ENCODE measurements at regions not wholly inside any gene's neighbourhood (a gene's known extent, or its start where the extent isn't known, plus 50 kb on each side); places are given as distances from the start of the nearest gene placed in this dataset.

DNA sequence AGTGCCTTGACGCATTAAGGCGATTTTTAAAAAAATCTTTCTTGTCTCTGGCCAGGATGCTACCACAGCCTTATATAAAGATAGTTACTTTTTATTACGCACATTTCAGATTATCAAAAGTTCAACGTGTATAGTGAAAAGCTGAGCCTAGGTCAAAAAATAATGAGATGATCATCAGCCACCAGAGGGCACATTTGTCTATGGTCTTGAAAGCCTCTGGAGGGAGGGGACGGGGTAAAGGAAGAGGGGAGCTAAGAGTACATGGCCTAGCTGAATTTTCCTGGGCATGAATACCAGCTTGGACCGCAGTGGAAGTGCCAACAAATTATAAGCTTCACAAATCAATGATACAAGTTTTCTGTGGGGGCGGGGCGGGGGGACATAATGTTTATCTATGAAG lies 285.9 kb upstream of the SMIM30 start:
- no peak overlapping the region for H3K27ac ChIP-seq (ENCODE audit: low read length, poor library complexity, severe bottlenecking)
- no peak overlapping the region for H2BK5ac ChIP-seq (ENCODE audit: low read depth, low read length, poor library complexity, severe bottlenecking)
- no peak overlapping the region for H2BK120ac ChIP-seq (ENCODE audit: low read depth, low read length)
- no peak overlapping the region for H3K9ac ChIP-seq (ENCODE audit: low read length)
- H3K9me3 ChIP-seq (ENCODE audit: control insufficient read depth, low read length) = no peaks in the 10 kb centered on the region
- H3K36me3 ChIP-seq (ENCODE audit: control insufficient read depth in 1 of 2, insufficient read depth in 2 of 2, low read depth in 1 of 2, low read length in 2 of 2) = no peaks in the 10 kb centered on the region
- no peak overlapping the region for H2BK15ac ChIP-seq (ENCODE audit: low read depth, poor library complexity, severe bottlenecking)
- H4K91ac ChIP-seq (ENCODE audit: low read length) = no peak overlapping the region
- H2AFZ ChIP-seq (ENCODE audit: low read depth, low read length) = no peak overlapping the region
- no peak overlapping the region for H4K8ac ChIP-seq (ENCODE audit: low read length)
- no peaks in the 10 kb centered on the region for H3K27me3 ChIP-seq (ENCODE audit: control insufficient read depth in 1 of 2, insufficient read depth in 1 of 2, low read length in 2 of 2)
- H3K4ac ChIP-seq (ENCODE audit: low read depth in 1 of 2, low read length in 2 of 2) = no peak overlapping the region
- DNase-seq = no peak
- H2BK12ac ChIP-seq (ENCODE audit: low read length in 2 of 2) = no peak overlapping the region
- H3K4me1 ChIP-seq (ENCODE audit: control insufficient read depth, insufficient read depth, low read depth, low read length) = no peaks in the 10 kb centered on the region
- no peaks in the 10 kb centered on the region for H3K79me1 ChIP-seq (replicated peaks; ENCODE audit: low read length, poor library complexity, severe bottlenecking)
- H3K4me3 ChIP-seq (ENCODE audit: insufficient read depth in 1 of 2, low read depth in 1 of 2, low read length in 2 of 2) = no peak overlapping the region
- H2AK5ac ChIP-seq (ENCODE audit: low read length, severe bottlenecking) = no peak overlapping the region
- H3K14ac ChIP-seq (ENCODE audit: low read length in 2 of 2) = no peak overlapping the region
- 40% methylated on average over 6 of the region's 8 CpGs for WGBS
- no peak overlapping the region for H3K23ac ChIP-seq (ENCODE audit: low read length in 2 of 2)
- H3K4me2 ChIP-seq (ENCODE audit: low read length, poor library complexity, severe bottlenecking) = no peak overlapping the region
- no peak overlapping the region for H3K18ac ChIP-seq (ENCODE audit: low read depth in 1 of 2, low read length in 2 of 2)

DNA sequence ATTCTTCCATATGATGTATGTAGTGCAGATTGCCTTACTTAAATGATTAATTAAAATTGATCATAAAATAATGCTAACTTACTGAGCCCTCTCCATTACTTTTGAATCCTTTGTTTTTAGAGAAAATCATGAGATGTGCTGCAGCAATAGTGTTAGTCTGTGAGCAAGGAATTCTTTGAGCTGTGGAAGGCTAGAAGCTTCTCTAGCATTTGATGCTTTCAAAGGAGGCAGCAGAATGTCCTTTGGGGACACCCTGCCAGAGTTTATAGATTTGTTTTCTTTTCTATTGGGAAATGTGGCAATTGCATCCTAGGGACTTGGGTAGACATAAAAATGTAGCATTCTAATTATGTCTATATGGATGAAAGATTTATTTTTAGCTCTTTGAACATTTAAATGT lies 284.1 kb upstream of the SMIM30 start:
- Histone ChIP-seq H3K4me3 (ENCODE audit: insufficient read depth in 1 of 2, low read depth in 1 of 2, low read length in 2 of 2) (no peak overlapping the region), H3K36me3 (ENCODE audit: control insufficient read depth in 1 of 2, insufficient read depth in 2 of 2, low read depth in 1 of 2, low read length in 2 of 2) (no peaks in the 10 kb centered on the region), H4K91ac (ENCODE audit: low read length) (no peak overlapping the region), H3K9ac (ENCODE audit: low read length) (no peak overlapping the region), H3K4me1 (ENCODE audit: control insufficient read depth, insufficient read depth, low read depth, low read length) (no peaks in the 10 kb centered on the region), H2BK15ac (ENCODE audit: low read depth, poor library complexity, severe bottlenecking) (no peak overlapping the region), H3K14ac (ENCODE audit: low read length in 2 of 2) (no peak overlapping the region), H3K23ac (ENCODE audit: low read length in 2 of 2) (no peak overlapping the region), H3K4me2 (ENCODE audit: low read length, poor library complexity, severe bottlenecking) (no peak overlapping the region), H3K27me3 (ENCODE audit: control insufficient read depth in 1 of 2, insufficient read depth in 1 of 2, low read length in 2 of 2) (no peaks in the 10 kb centered on the region), H4K8ac (ENCODE audit: low read length) (no peak overlapping the region), H3K4ac (ENCODE audit: low read depth in 1 of 2, low read length in 2 of 2) (no peak overlapping the region), H3K27ac (ENCODE audit: low read length, poor library complexity, severe bottlenecking) (no peak overlapping the region), H2BK120ac (ENCODE audit: low read depth, low read length) (no peak overlapping the region), H3K9me3 (ENCODE audit: control insufficient read depth, low read length) (no peaks in the 10 kb centered on the region), H2BK5ac (ENCODE audit: low read depth, low read length, poor library complexity, severe bottlenecking) (no peak overlapping the region), H2AFZ (ENCODE audit: low read depth, low read length) (no peak overlapping the region), H3K79me1 (replicated peaks; ENCODE audit: low read length, poor library complexity, severe bottlenecking) (no peaks in the 10 kb centered on the region), H2BK12ac (ENCODE audit: low read length in 2 of 2) (no peak overlapping the region), H2AK5ac (ENCODE audit: low read length, severe bottlenecking) (no peak overlapping the region), H3K18ac (ENCODE audit: low read depth in 1 of 2, low read length in 2 of 2) (no peak overlapping the region)
- DNase-seq = no peak

DNA sequence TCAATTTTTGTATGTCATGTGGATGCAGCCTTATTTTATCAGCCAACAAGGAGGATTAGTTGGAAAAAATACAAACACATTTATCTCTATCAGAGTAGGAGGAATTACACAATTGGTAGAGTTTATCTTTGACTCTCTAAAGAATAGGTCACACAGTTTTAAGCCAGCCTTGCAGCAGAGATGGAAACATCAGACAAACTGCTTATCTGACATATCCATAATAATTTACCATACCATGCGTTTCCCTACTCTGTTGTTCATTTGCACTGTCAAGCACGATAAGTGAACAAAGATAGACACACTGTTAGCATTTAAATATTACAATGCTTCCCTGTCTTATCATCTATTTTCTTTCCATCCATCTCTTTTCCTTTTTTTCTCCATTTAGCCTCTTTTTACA lies 283.7 kb upstream of the SMIM30 start:
- no peak overlapping the region for H2AK5ac ChIP-seq (ENCODE audit: low read length, severe bottlenecking)
- H3K4me3 ChIP-seq (ENCODE audit: insufficient read depth in 1 of 2, low read depth in 1 of 2, low read length in 2 of 2) = no peak overlapping the region
- no peaks in the 10 kb centered on the region for H3K27me3 ChIP-seq (ENCODE audit: control insufficient read depth in 1 of 2, insufficient read depth in 1 of 2, low read length in 2 of 2)
- H2AFZ ChIP-seq (ENCODE audit: low read depth, low read length) = no peak overlapping the region
- 73% methylated on average over 2 of the region's 2 CpGs for WGBS
- no peak overlapping the region for H3K4ac ChIP-seq (ENCODE audit: low read depth in 1 of 2, low read length in 2 of 2)
- no peak overlapping the region for H3K9ac ChIP-seq (ENCODE audit: low read length)
- no peak overlapping the region for H3K18ac ChIP-seq (ENCODE audit: low read depth in 1 of 2, low read length in 2 of 2)
- H2BK5ac ChIP-seq (ENCODE audit: low read depth, low read length, poor library complexity, severe bottlenecking) = no peak overlapping the region
- H3K14ac ChIP-seq (ENCODE audit: low read length in 2 of 2) = no peak overlapping the region
- H4K91ac ChIP-seq (ENCODE audit: low read length) = no peak overlapping the region
- no peaks in the 10 kb centered on the region for H3K36me3 ChIP-seq (ENCODE audit: control insufficient read depth in 1 of 2, insufficient read depth in 2 of 2, low read depth in 1 of 2, low read length in 2 of 2)
- no peak overlapping the region for H2BK120ac ChIP-seq (ENCODE audit: low read depth, low read length)
- no peak overlapping the region for H3K4me2 ChIP-seq (ENCODE audit: low read length, poor library complexity, severe bottlenecking)
- H4K8ac ChIP-seq (ENCODE audit: low read length) = no peak overlapping the region
- no peak overlapping the region for H3K23ac ChIP-seq (ENCODE audit: low read length in 2 of 2)
- H2BK12ac ChIP-seq (ENCODE audit: low read length in 2 of 2) = no peak overlapping the region
- H3K9me3 ChIP-seq (ENCODE audit: control insufficient read depth, low read length) = no peaks in the 10 kb centered on the region
- no peak overlapping the region for H3K27ac ChIP-seq (ENCODE audit: low read length, poor library complexity, severe bottlenecking)
- H3K79me1 ChIP-seq (replicated peaks; ENCODE audit: low read length, poor library complexity, severe bottlenecking) = no peaks in the 10 kb centered on the region
- H2BK15ac ChIP-seq (ENCODE audit: low read depth, poor library complexity, severe bottlenecking) = no peak overlapping the region
- DNase-seq = no peak
- H3K4me1 ChIP-seq (ENCODE audit: control insufficient read depth, insufficient read depth, low read depth, low read length) = no peaks in the 10 kb centered on the region

DNA sequence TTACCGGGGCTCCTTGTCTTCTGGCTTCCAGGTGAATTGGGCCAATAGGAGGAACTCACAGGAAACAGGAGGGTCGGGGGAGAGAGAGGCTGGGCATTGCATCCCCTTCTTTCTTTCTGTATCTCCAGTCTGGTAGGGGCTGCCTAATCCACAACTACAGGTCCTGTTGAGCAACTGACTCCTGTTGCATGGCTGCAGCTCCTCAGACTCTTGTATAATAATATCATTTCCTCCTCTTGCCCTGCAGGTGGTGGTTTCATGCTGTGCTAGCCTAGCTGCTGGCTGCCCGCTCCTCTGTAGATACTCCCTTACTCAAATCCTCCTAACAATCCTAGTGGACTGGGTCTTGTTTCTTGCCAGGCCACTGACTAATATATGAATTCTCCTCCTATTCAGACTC lies 276.5 kb upstream of the SMIM30 start:
- no peak overlapping the region for H3K18ac ChIP-seq (ENCODE audit: low read depth in 1 of 2, low read length in 2 of 2)
- 17% methylated on average over 3 of the region's 3 CpGs for WGBS
- no peak overlapping the region for H2AFZ ChIP-seq (ENCODE audit: low read depth, low read length)
- no peak overlapping the region for H2AK5ac ChIP-seq (ENCODE audit: low read length, severe bottlenecking)
- no peaks in the 10 kb centered on the region for H3K4me1 ChIP-seq (ENCODE audit: control insufficient read depth, insufficient read depth, low read depth, low read length)
- H2BK15ac ChIP-seq (ENCODE audit: low read depth, poor library complexity, severe bottlenecking) = no peak overlapping the region
- DNase-seq = no peak
- H4K8ac ChIP-seq (ENCODE audit: low read length) = no peak overlapping the region
- no peak overlapping the region for H3K9ac ChIP-seq (ENCODE audit: low read length)
- no peaks in the 10 kb centered on the region for H3K36me3 ChIP-seq (ENCODE audit: control insufficient read depth in 1 of 2, insufficient read depth in 2 of 2, low read depth in 1 of 2, low read length in 2 of 2)
- peaks cover 0 to 8% of the 10 kb centered on the region in 2 experiments for H3K27me3 ChIP-seq (ENCODE audit: control insufficient read depth in 1 of 2, insufficient read depth in 1 of 2, low read length in 2 of 2)
- no peak overlapping the region for H3K4me3 ChIP-seq (ENCODE audit: insufficient read depth in 1 of 2, low read depth in 1 of 2, low read length in 2 of 2)
- no peak overlapping the region for H3K4me2 ChIP-seq (ENCODE audit: low read length, poor library complexity, severe bottlenecking)
- no peak overlapping the region for H4K91ac ChIP-seq (ENCODE audit: low read length)
- H3K4ac ChIP-seq (ENCODE audit: low read depth in 1 of 2, low read length in 2 of 2) = no peak overlapping the region
- no peak overlapping the region for H2BK120ac ChIP-seq (ENCODE audit: low read depth, low read length)
- H3K23ac ChIP-seq (ENCODE audit: low read length in 2 of 2) = no peak overlapping the region
- H3K27ac ChIP-seq (ENCODE audit: low read length, poor library complexity, severe bottlenecking) = no peak overlapping the region
- no peak overlapping the region for H2BK12ac ChIP-seq (ENCODE audit: low read length in 2 of 2)
- no peak overlapping the region for H2BK5ac ChIP-seq (ENCODE audit: low read depth, low read length, poor library complexity, severe bottlenecking)
- H3K9me3 ChIP-seq (ENCODE audit: control insufficient read depth, low read length) = no peaks in the 10 kb centered on the region
- no peak overlapping the region for H3K14ac ChIP-seq (ENCODE audit: low read length in 2 of 2)
- H3K79me1 ChIP-seq (replicated peaks; ENCODE audit: low read length, poor library complexity, severe bottlenecking) = no peaks in the 10 kb centered on the region
